H9 (cell line): ENCODE measurements at regions not wholly inside any gene's neighbourhood (a gene's known extent, or its start where the extent isn't known, plus 50 kb on each side); places are given as distances from the start of the nearest gene placed in this dataset.

Experiments used
- DNase-seq: peaks from one replicate; pipeline ENCODE4 v3.0.0-alpha.2; 2017
- H2AFZ ChIP-seq: one replicate; pipeline ENCODE4 v1.6.1; 2013; ENCODE audit warnings: mild to moderate bottlenecking, low read length, control low read depth, moderate library complexity
- H2AK5ac ChIP-seq: 2 replicates; pipeline ENCODE4 v1.6.1; 2013; ENCODE audit warnings: low read length, control low read depth, mixed read lengths; ENCODE audit not compliant: insufficient read length
- H2BK120ac ChIP-seq: one replicate; pipeline ENCODE4 v1.6.1; 2013; ENCODE audit warnings: low read depth, mild to moderate bottlenecking, low read length, control low read depth, inconsistent platforms; ENCODE audit not compliant: poor library complexity, severe bottlenecking
- H2BK12ac ChIP-seq: 2 replicates; pipeline ENCODE4 v1.6.1; 2013; ENCODE audit warnings: low read length, control low read depth, mixed read lengths, low read depth; ENCODE audit not compliant: insufficient read length
- H2BK15ac ChIP-seq: 2 replicates; pipeline ENCODE4 v1.6.1; 2013; ENCODE audit warnings: low read depth, low read length, control low read depth
- H2BK20ac ChIP-seq: one replicate; pipeline ENCODE4 v1.6.1; 2013; ENCODE audit warnings: low read depth, mild to moderate bottlenecking, low read length, control low read depth, inconsistent platforms; ENCODE audit not compliant: poor library complexity, severe bottlenecking
- H2BK5ac ChIP-seq: 2 replicates; pipeline ENCODE4 v1.6.1; 2013; ENCODE audit warnings: low read length, control low read depth, mixed read lengths; ENCODE audit not compliant: insufficient read length
- H3K14ac ChIP-seq: 2 replicates; pipeline ENCODE4 v1.6.1; 2013; ENCODE audit warnings: low read length, control low read depth; ENCODE audit not compliant: insufficient read depth
- H3K18ac ChIP-seq: 2 replicates; pipeline ENCODE4 v1.6.1; 2013; ENCODE audit warnings: low read depth, mild to moderate bottlenecking, mixed read lengths, low read length, control low read depth; ENCODE audit not compliant: insufficient read length
- H3K23ac ChIP-seq: 2 replicates; pipeline ENCODE4 v1.6.1; 2013; ENCODE audit warnings: low read length, control low read depth, mixed read lengths, low read depth; ENCODE audit not compliant: insufficient read length
- H3K23me2 ChIP-seq: 2 replicates; pipeline ENCODE4 v1.6.1; 2013; ENCODE audit warnings: low read depth, mild to moderate bottlenecking, mixed read lengths, low read length, control low read depth; ENCODE audit not compliant: insufficient read length, poor library complexity, severe bottlenecking
- H3K27ac ChIP-seq: 2 replicates; pipeline ENCODE4 v1.5.1; 2013; ENCODE audit warnings: low read length, control low read depth, mixed read lengths, low read depth; ENCODE audit not compliant: insufficient read length
- H3K27me3 ChIP-seq: 2 replicates; pipeline ENCODE4 v1.6.1; 2013; ENCODE audit warnings: low read length, control low read depth, inconsistent platforms; ENCODE audit not compliant: insufficient read depth
- H3K4ac ChIP-seq: 2 replicates; pipeline ENCODE4 v1.6.1; 2013; ENCODE audit warnings: low read depth, mild to moderate bottlenecking, control low read depth, inconsistent platforms, low read length, moderate library complexity
- H3K4me1 ChIP-seq: 2 replicates; pipeline ENCODE4 v1.6.1; 2013; ENCODE audit warnings: low read length, control low read depth, inconsistent platforms; ENCODE audit not compliant: insufficient read depth
- H3K4me2 ChIP-seq: 2 replicates; pipeline ENCODE4 v1.6.1; 2013; ENCODE audit warnings: low read length, control low read depth, mixed read lengths; ENCODE audit not compliant: insufficient read length, insufficient read depth
- H3K56ac ChIP-seq: 2 replicates; pipeline ENCODE4 v1.6.1; 2013; ENCODE audit warnings: low read depth, mild to moderate bottlenecking, mixed read lengths, low read length, control low read depth; ENCODE audit not compliant: insufficient read length
- H3K79me1 ChIP-seq: 2 replicates; pipeline ENCODE4 v1.6.1; 2013; ENCODE audit warnings: low read depth, mild to moderate bottlenecking, moderate library complexity, low read length, control low read depth, inconsistent platforms; ENCODE audit not compliant: insufficient read depth, poor library complexity, severe bottlenecking
- H3K79me2 ChIP-seq: 2 replicates; pipeline ENCODE4 v1.6.1; 2013; ENCODE audit warnings: low read length, control low read depth, inconsistent platforms; ENCODE audit not compliant: insufficient read depth
- H3K9ac ChIP-seq: 2 replicates; pipeline ENCODE4 v1.6.1; 2013; ENCODE audit warnings: low read length, control low read depth, mixed read lengths; ENCODE audit not compliant: insufficient read length; ENCODE audit errors: extremely low read depth
- H3K9me3 ChIP-seq: one replicate; pipeline ENCODE4 v1.6.1; 2013; ENCODE audit warnings: low read depth, low read length, inconsistent platforms; ENCODE audit not compliant: control insufficient read depth
- H3T11ph ChIP-seq: one replicate; pipeline ENCODE4 v1.6.1; 2013; ENCODE audit warnings: mild to moderate bottlenecking, low read length, control low read depth, inconsistent platforms
- H4K20me1 ChIP-seq: one replicate; pipeline ENCODE4 v1.6.1; 2013; ENCODE audit not compliant: control insufficient read depth, insufficient read length, insufficient read depth
- H4K5ac ChIP-seq: 2 replicates; pipeline ENCODE4 v1.6.1; 2013; ENCODE audit warnings: low read depth, mild to moderate bottlenecking, mixed read lengths, low read length, control low read depth; ENCODE audit not compliant: insufficient read length
- H4K8ac ChIP-seq: replicated peaks from 2 replicates; pipeline ENCODE4 v1.6.1; 2013; ENCODE audit warnings: low read length, control low read depth, mixed read lengths, low read depth; ENCODE audit not compliant: insufficient read length
- H4K91ac ChIP-seq: 2 replicates; pipeline ENCODE4 v1.6.1; 2013; ENCODE audit warnings: low read depth, mild to moderate bottlenecking, moderate library complexity, mixed read lengths, low read length, control low read depth; ENCODE audit not compliant: insufficient read length
- H3K27ac Mint-ChIP-seq, 3 experiments: 2 replicates in 2 of 3; 3 replicates in 1 of 3; pipeline ENCODE4 v1.8.0; 2020 to 2021; ENCODE audit warnings: mixed read lengths in 3 of 3, mild to moderate bottlenecking in 1 of 3, moderate library complexity in 1 of 3
- H3K27me3 Mint-ChIP-seq: 2 replicates; pipeline ENCODE4 v1.8.0; 2021; ENCODE audit warnings: low read depth, mild to moderate bottlenecking, moderate library complexity, mixed read lengths
- H3K36me3 Mint-ChIP-seq, 3 experiments: 2 replicates in 2 of 3; 3 replicates in 1 of 3; pipeline ENCODE4 v1.8.0; 2020 to 2021; ENCODE audit warnings: low read depth in 3 of 3, mixed read lengths in 3 of 3; ENCODE audit not compliant: insufficient read depth in 1 of 3
- H3K4me1 Mint-ChIP-seq, 2 experiments: 2 replicates each; pipeline ENCODE4 v1.8.0; 2020; ENCODE audit warnings: mixed read lengths in 2 of 2
- H3K4me3 Mint-ChIP-seq, 2 experiments: 2 replicates in 1 of 2; 3 replicates in 1 of 2; pipeline ENCODE4 v1.8.0; 2020 to 2021; ENCODE audit warnings: mild to moderate bottlenecking in 2 of 2, mixed read lengths in 2 of 2, moderate library complexity in 1 of 2
- H3K9me3 Mint-ChIP-seq, 2 experiments: 2 replicates in 1 of 2; 3 replicates in 1 of 2; pipeline ENCODE4 v1.8.0; 2020; ENCODE audit warnings: mild to moderate bottlenecking in 2 of 2, mixed read lengths in 2 of 2, moderate library complexity in 1 of 2
- WGBS: extraction: QIAGEN DNeasy Blood & Tissue Kit; methylation state at CpG from one replicate; pipeline ENCODE4 v1.1.7; 2013; ENCODE audit warnings: missing lambda C conversion rate, low lambda C conversion rate, mixed read lengths; ENCODE audit not compliant: insufficient read length; ENCODE audit errors: extremely low coverage; 5-methylcytosine and 5-hydroxymethylcytosine counted together
- TF ChIP-seq, protein P1 (sequence below): fragments of 200-600 bp; sonication (generic); conservative IDR thresholded peaks from 3 replicates; pipeline ENCODE4 v1.8.0; 2021; ENCODE audit warnings: antibody characterized with exemption, mild to moderate bottlenecking

DNA sequence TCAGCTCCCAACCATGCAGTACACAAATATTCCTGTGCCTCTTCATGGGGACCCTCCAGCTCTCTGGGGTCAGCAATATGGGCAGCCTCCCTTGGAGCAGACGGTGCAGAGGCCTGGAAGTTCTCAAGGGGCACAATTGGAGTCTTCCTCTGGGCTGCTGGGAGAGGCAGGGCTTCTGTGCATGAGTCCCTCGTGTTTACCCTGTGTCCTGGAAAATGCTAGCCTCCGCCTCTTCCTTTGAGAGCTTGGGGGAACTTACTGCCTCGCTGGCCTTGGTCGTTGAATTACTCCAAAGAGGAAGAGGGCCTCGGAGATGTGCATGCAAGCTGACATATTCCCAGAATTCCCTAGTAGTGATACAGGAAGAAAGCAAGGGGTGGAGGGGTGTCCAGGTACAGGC lies 284.4 kb upstream of the IGF1R start:
- no peak overlapping the region for H2BK12ac ChIP-seq
- H3K14ac ChIP-seq, result no peak overlapping the region
- H4K8ac ChIP-seq, result no peak overlapping the region
- no peak overlapping the region for H3K4me2 ChIP-seq
- H3T11ph ChIP-seq, result no peak overlapping the region
- no peak overlapping the region for H3K9ac ChIP-seq
- H2AFZ ChIP-seq, result no peak overlapping the region
- H3K9me3 ChIP-seq, result no peaks in the 10 kb centered on the region
- H2BK15ac ChIP-seq, result no peak overlapping the region
- TF ChIP-seq, protein P1, sequence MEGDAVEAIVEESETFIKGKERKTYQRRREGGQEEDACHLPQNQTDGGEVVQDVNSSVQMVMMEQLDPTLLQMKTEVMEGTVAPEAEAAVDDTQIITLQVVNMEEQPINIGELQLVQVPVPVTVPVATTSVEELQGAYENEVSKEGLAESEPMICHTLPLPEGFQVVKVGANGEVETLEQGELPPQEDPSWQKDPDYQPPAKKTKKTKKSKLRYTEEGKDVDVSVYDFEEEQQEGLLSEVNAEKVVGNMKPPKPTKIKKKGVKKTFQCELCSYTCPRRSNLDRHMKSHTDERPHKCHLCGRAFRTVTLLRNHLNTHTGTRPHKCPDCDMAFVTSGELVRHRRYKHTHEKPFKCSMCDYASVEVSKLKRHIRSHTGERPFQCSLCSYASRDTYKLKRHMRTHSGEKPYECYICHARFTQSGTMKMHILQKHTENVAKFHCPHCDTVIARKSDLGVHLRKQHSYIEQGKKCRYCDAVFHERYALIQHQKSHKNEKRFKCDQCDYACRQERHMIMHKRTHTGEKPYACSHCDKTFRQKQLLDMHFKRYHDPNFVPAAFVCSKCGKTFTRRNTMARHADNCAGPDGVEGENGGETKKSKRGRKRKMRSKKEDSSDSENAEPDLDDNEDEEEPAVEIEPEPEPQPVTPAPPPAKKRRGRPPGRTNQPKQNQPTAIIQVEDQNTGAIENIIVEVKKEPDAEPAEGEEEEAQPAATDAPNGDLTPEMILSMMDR, result no peak
- Mint-ChIP-seq H3K9me3 (no peaks in the 10 kb centered on the region), H3K4me3 (no peak overlapping the region), H3K36me3 (no peaks in the 10 kb centered on the region), H3K4me1 (no peaks in the 10 kb centered on the region), H3K27ac (no peak overlapping the region), H3K27me3 (no peaks in the 10 kb centered on the region; the same call in 1 of the 2 replicates)
- no peak overlapping the region for H3K23ac ChIP-seq
- H3K79me1 ChIP-seq, result no peaks in the 10 kb centered on the region
- H2BK5ac ChIP-seq, result no peak overlapping the region
- no peak overlapping the region for H3K4ac ChIP-seq
- no peak overlapping the region for H3K18ac ChIP-seq
- H3K79me2 ChIP-seq, result no peaks in the 10 kb centered on the region
- no peaks in the 10 kb centered on the region for H3K23me2 ChIP-seq
- H2BK20ac ChIP-seq, result no peak overlapping the region
- no peak overlapping the region for H4K91ac ChIP-seq
- H3K27ac ChIP-seq, result no peak overlapping the region
- no peak overlapping the region for H4K5ac ChIP-seq
- H2AK5ac ChIP-seq, result no peak overlapping the region
- no CpG with 5 or more reads among the region's 6 CpGs for WGBS
- no peaks in the 10 kb centered on the region for H3K4me1 ChIP-seq
- H3K56ac ChIP-seq, result no peak overlapping the region
- H2BK120ac ChIP-seq, result no peak overlapping the region
- no peaks in the 10 kb centered on the region for H4K20me1 ChIP-seq
- no peak for DNase-seq
- H3K27me3 ChIP-seq, result no peaks in the 10 kb centered on the region
